Ammon's horn (tissue), 1 donor: ENCODE measurements at regions not wholly inside any gene's neighbourhood (a gene's known extent, or its start where the extent isn't known, plus 50 kb on each side); places are given as distances from the start of the nearest gene placed in this dataset.

Experiments used
- DNase-seq: peaks from one replicate; pipeline ENCODE4 v3.0.0-alpha.2; 2016; ENCODE audit warnings: low spot score

DNA sequence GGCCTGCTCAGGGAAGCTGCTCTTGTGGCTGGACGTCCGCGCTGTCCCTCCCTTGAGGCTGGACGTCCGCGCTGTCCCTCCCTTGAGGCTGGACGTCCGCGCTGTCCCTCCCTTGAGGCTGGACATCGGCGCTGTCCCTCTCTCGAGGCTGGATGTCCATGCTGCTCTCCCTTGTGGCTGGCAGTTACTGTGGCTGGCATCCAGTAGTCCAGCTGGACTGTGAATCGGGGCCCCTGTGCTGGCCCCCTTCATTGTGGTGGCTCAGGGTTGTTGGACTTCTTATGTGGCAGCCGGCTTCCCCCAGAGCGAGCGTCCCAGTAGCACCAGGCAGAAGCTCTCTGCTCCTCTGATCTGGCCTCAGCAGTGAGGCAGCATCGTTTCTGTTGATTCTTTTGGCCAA lies 141.5 kb downstream of the IRF8 start:
- DNase-seq, result no peak

DNA sequence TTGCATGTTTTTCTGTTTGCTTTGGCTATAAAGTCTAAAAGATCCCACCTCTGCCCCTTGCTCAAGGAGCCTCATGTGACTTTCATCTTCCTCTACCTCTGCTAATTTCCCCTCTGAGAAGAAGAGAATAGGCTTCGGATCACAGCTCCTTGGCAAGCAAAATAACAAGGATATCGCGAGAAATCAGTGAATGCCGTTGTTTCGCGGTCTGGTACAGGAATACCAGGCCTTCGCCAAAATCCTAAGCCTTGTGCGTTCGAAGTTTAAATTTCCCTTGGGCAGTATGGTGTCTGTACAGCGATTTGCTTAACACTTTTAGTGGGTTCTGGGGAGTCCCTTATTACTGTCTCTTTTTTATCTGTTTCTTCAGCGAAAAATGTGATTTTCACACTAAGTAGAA lies 142.3 kb downstream of the IRF8 start:
- no peak for DNase-seq

DNA sequence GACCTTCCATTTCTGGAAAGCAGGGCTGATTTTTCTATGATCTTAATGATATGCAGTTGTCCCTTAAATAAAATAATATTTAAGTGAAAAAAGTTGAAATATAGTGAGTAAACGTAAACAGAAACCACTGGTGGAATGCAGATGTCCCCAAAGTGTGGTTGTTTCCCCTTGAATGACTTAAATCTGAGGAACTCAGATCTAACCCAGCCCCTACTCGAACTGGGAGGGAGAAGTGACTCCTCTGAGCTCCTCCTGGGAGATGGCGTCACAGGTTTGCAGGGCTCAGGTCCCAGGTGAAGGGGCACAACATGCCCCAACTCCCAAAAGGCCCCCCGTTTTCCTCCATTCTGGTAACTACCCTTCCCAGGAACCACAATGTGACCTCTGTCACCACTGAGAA lies 142.8 kb downstream of the IRF8 start:
- DNase-seq, result no peak

DNA sequence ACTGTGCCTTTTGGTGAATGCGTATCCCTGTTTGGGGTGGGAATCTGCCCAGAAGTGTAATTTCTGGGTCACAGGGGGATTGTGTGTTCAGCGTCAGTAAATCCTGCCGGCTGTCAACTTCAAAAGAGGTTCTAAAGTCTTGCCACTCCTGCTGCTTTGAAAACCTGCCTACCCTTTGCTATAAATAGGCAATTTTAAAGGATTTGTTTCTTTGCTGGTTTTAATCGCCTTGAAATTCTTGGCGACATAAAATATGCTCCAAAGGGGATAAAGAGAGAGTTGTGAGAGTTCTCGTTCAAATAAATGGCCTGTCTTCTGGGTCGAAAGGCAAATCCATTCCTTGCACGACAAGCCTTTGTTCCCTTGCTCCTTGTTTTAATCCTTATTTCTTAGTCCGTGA lies 143.4 kb downstream of the IRF8 start:
- DNase-seq, result no peak

DNA sequence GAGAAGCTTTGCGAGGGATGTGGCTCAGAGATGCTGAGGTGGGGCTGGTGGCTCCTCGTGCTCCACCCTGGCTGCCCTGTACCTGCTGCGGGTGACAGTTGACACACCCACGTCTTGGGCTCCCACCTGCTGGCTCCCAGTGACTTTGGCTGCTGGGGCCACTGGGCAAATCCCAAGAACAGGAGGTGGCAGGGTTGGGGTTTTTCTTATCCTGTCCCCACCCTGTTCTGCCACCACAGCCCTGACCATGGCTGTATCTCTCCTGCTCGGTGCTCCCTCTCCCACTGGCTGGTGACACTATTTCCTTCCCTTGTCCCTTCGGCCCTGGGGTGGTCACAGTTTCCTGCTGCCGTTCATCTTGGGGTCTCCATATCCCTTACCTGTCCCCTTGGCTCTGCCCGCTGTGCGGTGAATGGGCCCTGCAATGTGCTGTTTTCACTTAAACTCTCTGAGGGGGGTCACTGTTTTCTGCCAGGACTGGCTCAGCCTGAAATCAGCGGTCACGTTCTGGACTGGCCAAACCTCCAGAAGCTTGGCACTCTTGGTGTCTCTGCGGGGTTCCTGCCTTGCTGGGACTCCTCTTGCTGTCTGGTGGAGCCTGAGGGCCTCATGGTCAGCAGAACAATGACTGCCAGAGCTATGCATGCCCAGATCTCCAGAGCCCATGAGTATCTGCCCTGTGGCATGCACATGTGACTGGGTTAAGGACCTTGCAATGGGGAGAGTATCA lies 144.2 kb downstream of the IRF8 start:
- DNase-seq, result no peak

DNA sequence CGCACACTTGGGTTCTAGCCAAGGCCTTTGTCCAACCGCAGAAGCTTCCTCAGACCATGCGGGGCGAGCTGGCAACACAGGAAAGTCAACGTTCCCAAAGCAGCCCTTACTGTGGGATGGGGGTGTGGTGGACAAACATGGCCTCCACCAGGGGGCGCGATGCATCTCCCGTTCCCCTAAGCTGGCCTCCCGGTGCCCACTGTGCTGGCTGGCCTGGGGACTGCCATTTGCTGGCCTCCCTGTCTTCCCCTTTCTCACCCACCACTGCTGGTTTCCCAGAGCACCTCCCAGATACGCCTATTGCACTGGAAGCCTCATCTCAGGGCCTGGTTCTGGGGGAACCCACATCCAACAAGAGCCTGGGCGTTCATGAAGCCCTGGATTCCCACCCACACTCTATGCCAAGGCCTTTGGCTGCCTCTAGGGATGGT lies 145.3 kb downstream of the IRF8 start:
- no peak for DNase-seq

DNA sequence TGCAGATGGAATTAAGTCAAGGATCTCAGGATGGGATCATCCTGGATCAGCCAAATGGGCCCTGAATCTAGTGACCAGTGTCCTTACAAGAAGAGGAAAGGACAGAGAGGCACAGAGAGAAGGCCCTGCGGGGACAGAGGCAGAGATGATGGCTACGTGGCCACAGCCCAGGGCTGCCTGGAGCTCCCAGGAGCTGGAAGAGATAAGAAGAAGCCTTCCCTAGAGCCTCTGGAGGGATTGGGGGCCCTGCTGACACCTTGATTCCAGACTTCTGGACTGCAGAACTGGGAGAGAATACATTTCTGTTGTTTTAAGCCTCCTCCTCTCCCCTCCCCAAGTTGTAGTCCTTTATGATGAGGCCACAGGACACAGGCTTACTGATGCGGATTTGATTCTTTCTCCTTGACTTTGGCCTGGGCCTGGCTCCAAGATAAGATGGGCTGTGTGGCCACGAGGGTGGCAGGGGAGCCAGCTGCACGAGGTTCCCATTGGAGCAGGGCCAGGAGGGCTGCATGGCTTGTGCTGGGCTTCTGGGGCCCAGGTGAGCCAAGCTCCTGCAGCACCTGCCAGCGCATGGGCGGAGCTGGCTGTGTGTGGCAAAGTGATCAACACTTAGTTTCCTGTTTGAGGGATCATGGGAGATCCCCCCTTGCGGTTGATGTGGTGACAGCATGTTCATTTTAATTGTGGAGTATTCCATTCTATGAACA lies 146.1 kb downstream of the IRF8 start:
- no peak for DNase-seq

DNA sequence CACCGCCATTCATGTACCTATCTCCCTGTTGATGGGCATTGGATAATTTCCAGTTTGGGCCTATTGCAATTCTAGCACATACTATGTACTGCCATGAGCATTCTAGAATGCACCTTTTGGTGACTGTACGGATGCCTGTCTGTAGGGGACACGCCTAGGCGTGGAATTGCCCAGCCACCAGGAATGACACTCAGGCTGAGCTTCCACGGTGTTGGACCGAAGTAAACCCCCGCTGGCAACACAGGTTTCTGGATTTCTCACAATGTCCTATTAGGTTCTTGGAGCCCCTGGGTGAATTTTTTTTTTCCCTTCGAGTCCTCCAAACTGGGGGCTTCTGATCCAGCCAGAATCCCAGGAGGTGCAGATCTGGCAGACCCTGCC lies 146.6 kb downstream of the IRF8 start:
- no peak for DNase-seq

DNA sequence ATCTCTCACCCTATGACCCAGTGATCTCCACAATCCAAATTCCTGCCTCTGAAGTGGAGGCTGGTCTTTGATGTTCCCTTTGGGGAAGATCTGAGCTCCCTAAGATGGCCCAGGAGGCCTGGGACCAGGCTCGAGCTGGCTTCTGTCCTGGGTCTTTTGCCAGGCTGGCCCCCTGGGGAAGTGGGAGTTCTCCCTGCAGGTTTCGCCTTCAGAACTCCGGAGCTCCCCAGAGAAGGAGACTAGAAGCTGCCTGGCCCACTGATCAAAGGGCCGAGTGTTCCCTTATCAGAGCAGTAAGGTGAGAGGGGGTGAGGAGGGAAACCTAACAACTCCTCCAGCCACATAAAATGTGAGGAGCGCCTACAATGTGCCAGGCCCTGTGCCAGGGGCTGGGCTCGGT lies 147.1 kb downstream of the IRF8 start:
- DNase-seq, result no peak

DNA sequence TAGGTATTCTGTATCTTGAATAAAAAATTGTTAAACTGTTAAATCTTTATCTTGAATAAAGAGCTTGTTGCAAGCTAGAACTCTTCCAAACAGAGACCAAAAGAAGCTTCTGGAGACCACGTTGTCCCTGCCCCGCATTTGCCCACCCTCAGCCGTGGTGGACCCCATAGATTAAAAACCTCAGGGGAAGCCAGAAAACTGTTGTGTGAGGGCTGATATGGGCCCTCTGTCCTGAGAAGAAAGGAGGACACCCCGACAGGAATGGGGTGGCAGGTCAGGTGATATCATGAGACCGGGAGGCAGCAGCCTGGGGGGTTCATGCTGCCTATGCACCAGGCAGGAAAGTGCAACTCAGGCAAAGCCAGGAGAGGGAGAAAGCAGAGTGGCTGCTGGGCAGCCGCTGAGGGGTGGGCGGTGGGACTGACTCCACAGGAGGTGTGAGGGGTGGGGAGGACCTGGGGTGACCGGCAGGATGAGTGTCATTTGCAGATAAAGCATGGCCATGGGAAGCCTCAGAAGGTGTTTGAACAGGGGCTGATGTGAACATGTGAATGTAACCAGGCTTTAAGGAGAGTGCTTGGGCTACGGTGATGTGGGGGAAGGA lies 147.8 kb downstream of the IRF8 start:
- DNase-seq, result no peak

DNA sequence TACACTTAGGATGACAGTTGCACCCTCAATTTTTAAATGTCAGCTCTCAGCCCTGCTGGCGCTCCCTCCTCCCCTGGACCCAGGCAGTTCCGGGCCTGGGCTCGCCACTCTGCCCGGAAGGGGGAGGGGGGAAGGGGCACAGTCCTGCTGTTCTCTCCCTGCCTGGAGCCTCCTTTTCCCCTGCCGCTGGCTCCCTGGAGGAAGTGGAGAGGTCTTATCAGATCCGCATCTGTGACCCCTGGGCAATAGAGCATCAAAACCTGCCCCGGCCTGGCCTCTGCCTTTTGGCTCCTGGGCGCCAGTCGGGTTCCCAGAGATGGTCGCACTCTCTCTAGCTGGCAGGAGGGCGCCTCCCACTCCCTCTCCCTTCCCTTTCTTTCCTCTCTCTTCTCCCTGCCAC lies 149.3 kb downstream of the IRF8 start:
- no peak for DNase-seq

DNA sequence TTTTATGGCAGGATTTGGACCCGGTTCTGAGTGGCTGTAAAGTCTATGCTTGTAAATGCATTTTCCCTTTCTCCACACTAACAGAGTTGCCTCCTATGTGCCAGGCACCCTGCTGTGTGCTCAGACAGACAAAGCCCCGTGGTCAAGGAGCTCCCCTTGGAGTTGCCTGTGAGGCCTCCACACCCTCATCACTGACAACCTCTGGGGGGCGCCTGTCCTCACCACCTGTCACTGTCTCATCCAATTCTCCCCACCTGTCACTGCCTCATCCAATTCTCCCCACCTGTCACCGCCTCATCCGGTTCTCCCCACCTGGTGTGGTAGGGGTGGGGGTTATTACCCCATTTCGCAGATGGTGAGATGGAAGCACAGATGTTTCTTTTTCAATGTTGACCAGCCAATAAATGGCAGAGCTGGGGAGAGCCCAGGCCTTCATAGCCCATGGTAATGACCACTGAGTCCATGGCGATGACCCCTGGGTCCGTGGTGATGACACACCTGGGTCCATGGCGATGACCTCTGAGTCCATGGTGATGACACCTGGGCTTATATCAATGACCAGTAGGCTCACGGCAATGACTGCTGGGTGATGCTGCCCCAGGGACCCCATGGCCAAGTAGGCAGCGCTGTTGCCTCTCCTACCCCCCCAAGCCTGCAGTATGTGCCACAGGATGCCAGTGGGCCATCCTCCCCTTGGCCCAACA lies 150.1 kb downstream of the IRF8 start:
- DNase-seq, result no peak

DNA sequence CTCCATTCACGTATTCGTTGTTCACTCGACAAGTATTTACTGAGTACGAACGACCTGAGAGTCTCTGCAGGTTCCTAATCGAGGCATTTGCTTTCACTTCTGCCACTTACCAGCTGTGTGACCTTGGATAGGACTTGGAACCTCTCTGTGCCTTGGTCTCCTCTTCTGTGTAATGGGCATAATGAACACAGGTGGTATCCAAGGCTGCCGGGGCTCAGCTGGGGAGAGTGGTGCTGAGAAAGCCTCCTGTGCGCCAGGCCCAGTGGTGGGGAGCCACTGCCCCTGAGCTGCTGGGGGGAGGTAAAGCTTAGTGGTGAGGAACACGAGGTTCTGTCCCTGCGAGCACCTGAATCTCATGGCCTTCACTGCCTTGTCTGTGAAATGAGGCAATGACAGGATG lies 150.7 kb downstream of the IRF8 start:
- no peak for DNase-seq

DNA sequence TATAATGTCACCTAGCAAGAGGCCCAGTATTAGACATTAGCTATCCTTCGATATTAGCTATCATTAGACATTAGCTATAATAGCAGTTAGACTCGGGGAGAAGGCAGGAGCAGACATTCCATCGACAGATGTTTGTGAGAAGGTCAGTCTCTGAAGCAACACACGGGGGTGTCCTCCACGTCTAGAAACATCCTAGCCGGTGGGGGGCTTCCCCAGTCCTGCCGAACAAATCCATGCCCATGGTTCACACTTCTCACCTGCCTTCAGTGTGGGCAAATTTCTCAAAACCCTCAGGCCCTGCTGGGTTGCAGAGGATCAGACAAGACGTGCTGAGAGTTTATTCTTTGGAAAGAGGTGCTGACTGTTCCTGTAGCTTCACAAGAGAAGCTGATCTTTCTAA lies 151.1 kb downstream of the IRF8 start:
- no peak for DNase-seq

DNA sequence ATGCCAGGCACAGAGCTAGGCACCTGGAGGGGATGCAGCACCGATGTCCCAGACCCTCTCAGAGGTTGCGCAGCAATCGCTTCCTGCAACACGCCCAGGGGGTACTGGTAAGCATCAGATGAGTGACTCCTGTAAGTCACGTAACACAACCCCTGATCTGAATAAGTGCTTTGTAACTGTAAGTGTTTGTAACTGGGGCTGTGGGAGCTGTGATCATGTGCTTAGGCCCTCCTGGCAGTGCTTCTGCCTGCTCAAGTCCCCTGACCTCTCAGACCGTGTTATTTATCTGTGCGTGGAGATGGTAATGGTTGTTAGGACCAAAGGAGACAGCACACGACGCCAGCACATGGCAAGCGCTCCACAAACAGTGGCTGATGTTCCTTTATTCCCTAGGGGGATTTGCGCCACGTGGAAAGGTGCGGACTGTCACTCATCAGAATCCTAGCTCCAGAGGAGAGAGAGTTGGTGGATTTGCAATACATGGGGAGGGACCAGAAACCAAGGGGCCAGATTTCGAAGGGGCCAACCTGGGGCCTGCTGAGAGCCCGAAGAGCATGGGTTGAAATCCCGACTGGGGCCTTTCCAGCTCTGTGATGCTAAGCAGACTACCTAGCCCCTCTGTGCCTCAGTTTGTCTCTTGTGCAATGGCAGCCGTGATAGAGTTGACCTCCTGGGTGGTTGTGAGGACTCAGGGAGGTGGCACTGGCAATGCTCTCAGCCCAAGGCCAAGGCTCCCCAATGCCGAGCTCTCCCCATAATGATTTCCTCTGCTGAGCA lies 151.8 kb downstream of the IRF8 start:
- no peak for DNase-seq

DNA sequence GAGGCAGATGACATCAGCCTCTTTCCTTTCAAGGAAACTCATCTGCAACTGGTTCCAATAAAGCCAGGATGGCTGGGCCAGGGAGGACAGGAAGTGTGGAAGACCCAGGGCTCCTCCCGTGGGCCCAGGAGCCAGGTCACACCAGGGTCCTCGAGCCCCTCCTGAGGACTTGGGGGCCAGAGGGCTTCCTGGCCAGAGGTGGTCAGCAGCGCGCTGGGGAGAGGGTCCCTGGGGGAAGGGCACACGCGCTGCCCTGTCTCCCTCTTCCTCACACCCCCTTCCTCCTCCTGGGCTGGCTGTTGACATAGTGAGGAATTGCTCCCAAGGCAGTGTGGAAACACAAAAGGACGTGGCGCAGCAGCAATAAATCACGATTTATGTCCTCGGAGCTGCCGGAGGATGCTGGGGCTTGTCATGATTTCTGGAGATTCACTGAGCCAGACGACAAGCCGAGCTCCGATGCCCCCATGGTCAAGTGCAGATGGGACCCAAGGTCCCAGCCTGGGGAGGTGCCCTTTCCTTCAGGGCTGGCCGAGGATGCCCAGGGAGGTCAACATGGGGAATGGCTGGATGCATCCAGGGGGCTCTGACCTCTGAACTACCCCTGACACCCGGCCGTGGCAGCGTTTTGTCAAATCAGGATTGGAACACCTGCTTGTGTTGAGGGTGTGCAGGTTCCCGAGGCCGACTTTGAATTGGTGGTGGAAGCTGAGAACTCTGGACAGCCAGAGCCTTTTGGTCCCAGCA lies 152.6 kb downstream of the IRF8 start:
- DNase-seq, result no peak

DNA sequence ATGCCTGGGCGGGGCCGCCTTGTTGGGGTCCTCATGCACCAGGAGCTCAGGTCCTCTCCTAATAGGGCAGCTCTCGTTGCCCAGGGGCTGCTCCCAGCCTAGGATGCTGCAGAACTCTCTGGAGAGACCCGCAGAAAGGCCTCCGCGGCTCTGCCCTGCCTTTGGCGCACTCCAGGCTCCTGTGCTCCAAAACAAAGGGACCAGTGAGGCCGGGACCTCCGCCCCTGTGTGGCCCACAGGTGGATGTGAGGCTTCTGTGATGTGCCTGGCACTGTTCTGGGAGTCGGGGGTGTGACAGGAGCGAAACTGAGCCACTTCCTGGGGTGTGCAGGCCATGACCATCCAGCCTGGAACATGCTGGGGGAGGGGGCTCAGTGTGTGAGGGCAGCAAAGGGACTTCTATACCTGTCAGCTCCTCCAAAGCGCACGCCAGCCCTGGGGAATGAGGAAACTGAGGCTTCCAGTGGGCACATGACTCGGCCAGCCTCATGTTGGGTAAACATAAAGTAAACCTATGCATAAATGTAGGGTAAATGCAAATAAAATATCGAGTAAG lies 153.2 kb downstream of the IRF8 start:
- DNase-seq, result no peak

DNA sequence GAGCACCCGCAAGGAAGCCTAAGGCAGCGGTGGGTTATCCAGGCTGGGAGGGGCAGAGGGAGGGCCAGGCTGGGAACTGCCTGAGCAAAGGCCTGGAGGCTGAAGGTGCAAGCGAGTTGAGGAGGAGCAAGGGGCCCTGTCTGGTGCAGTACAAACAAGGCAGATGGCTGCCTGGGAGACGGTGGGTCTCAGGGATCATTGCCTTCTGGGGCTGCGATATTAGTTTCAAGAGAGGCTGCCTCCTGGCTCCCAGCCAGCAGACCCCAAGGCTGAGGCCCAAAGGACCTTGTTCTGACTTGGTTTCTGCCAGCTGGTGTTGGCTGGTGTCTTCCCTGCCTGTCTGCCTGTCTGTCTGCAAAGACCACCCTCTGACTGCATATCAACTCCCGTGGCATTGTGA lies 154.0 kb downstream of the IRF8 start:
- DNase-seq, result no peak

DNA sequence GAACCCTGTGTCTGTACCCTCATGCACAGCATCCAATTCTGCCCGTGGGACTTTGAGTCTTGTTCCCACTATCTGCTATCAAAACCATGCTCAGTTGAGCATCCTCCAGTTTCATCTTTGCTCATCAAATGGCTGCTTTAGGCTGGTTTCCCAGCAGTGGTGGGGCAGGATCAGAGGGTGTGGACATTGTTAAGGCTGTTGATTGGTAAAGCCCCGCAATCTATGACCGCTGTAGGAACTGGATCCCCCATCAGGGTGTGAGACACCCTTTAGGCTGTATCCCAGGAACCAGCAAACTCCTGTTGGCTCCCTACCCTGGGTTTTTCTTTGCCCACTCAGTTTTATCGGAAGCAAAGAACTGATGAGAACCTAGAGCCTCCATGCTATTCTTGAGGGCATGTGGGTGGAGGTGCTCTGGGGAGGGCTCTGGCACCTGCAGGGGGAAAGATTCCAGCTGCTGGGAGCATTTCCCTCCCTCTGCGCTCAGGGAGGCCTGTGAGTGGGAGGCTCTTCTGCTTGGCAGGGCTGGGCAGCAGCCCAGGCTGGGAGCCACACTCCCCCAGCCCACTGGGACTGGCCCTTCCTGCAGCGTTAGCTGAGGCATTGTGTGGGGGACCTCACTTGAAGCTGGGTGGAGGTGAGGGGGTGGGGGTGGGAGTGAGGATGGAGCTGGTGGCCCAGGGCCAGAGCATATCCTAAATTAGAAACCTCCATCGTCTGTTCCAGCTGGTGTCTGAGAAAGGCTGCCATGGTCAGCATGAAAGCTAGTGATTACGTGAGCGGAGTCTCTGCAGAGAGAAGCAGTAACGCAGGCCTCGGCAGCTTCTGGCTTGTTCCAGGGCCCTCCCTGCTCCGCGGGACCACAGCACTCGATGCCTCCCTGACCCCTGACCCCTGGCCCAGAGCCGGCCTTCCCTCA lies 160.6 kb downstream of the IRF8 start:
- no peak for DNase-seq
